Ishikawa (cell line): ENCODE measurements at regions not wholly inside any gene's neighbourhood (a gene's known extent, or its start where the extent isn't known, plus 50 kb on each side); places are given as distances from the start of the nearest gene placed in this dataset.

Experiments used
- CEBPB ChIP-seq: IDR thresholded peaks from 2 replicates; pipeline ENCODE4 v1.6.1; 2012
- CREB1 ChIP-seq: IDR thresholded peaks from 2 replicates; pipeline ENCODE4 v1.6.1; 2012; ENCODE audit warnings: low read depth
- EP300 ChIP-seq: IDR thresholded peaks from 2 replicates; pipeline ENCODE4 v1.6.1; 2012; ENCODE audit warnings: borderline replicate concordance
- FOXM1 ChIP-seq: IDR thresholded peaks from 2 replicates; pipeline ENCODE4 v1.6.1; 2012; ENCODE audit warnings: low read depth, borderline replicate concordance
- MAX ChIP-seq: IDR thresholded peaks from 2 replicates; pipeline ENCODE4 v1.6.1; 2012
- RAD21 ChIP-seq: IDR thresholded peaks from 2 replicates; pipeline ENCODE4 v1.6.1; 2012; ENCODE audit warnings: low read depth
- REST ChIP-seq: IDR thresholded peaks from 2 replicates; pipeline ENCODE4 v1.6.1; 2012; ENCODE audit warnings: low read depth, mild to moderate bottlenecking
- TAF1 ChIP-seq: IDR thresholded peaks from 2 replicates; pipeline ENCODE4 v1.6.1; 2012; ENCODE audit warnings: low read depth, mild to moderate bottlenecking
- TEAD4 ChIP-seq: IDR thresholded peaks from 2 replicates; pipeline ENCODE4 v1.6.1; 2012
- USF1 ChIP-seq: IDR thresholded peaks from 2 replicates; pipeline ENCODE4 v1.6.1; 2012
- YY1 ChIP-seq: IDR thresholded peaks from 2 replicates; pipeline ENCODE4 v1.6.1; 2012; ENCODE audit warnings: low read depth
- ZBTB7A ChIP-seq: IDR thresholded peaks from 2 replicates; pipeline ENCODE4 v1.6.1; 2012; ENCODE audit warnings: low read depth

- TF ChIP-seq CEBPB = no peak
- TF ChIP-seq REST = no peak
- TF ChIP-seq EP300 = no peak
- TF ChIP-seq RAD21 = no peak
- no peak for TF ChIP-seq FOXM1
- no peak for TF ChIP-seq CREB1
- TF ChIP-seq TAF1 = no peak
- no peak for TF ChIP-seq ZBTB7A
- TF ChIP-seq MAX = no peak
- TF ChIP-seq YY1 = no peak
- no peak for TF ChIP-seq TEAD4
- no peak for TF ChIP-seq USF1
These were observed 74.9 kb upstream of the SLCO4A1 start for GRCh38 chr20:62567246-62568044.
